Esophagus muscularis mucosa (tissue), 4 donors: ENCODE measurements at regions not wholly inside any gene's neighbourhood (a gene's known extent, or its start where the extent isn't known, plus 50 kb on each side); places are given as distances from the start of the nearest gene placed in this dataset.

Experiments used
- CTCF ChIP-seq, 3 experiments: fragments of 200-600 bp in 2 of 3; fragments of 450-650 bp in 1 of 3; sonication (generic) in 2 of 3; IDR thresholded peaks; one replicate each; pipeline ENCODE4 v1.5.1; 2017 to 2019; ENCODE audit warnings: antibody characterized with exemption in 3 of 3, mild to moderate bottlenecking in 2 of 3, moderate library complexity in 1 of 3
- EP300 ChIP-seq: sonication (generic); formaldehyde crosslinking; IDR thresholded peaks from one replicate; pipeline ENCODE4 v1.6.1; 2017; ENCODE audit warnings: antibody characterized with exemption
- POLR2A ChIP-seq: fragments of 450-650 bp; IDR thresholded peaks from one replicate; pipeline ENCODE4 v1.6.1; 2017; ENCODE audit warnings: antibody characterized with exemption, moderate library complexity, mild to moderate bottlenecking, low read depth
- POLR2AphosphoS5 ChIP-seq, 2 donors: sonication (generic); formaldehyde crosslinking; IDR thresholded peaks; one replicate each; pipeline ENCODE4 v1.6.1; 2017; ENCODE audit warnings: antibody characterized with exemption in 2 of 2

- TF ChIP-seq CTCF (IDR thresholded peaks at IDR 0.05): no peak
- TF ChIP-seq EP300: no peak
- no peak for TF ChIP-seq POLR2A
- TF ChIP-seq POLR2AphosphoS5 (IDR thresholded peaks at IDR 0.05): no peak
Observed at GRCh38 chr4:136763919-136764318, 768.4 kb downstream of the PCDH18 start.
